ENCODE measurements at regions not wholly inside any gene's neighbourhood (a gene's known extent, or its start where the extent isn't known, plus 50 kb on each side); places are given as distances from the start of the nearest gene placed in this dataset.

DNA sequence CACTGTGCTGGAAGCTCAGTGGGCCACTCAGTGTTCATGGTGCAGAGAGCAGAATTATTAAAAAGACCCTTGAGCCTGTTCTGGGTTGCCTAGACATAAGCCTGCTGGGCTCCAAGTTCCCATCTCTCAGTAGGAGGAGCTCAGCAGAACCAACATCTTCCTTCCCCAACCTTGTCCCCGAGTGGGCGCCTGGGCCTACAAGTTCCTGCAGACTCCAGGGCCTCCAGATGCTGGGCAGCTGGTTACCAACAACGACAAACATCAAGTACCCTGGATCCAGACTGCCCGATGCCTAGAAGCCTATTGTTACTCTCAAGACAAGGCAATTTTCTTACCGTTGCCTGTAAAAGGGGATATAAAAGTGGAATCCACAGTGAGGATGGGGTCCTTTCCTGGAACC lies 214.2 kb downstream of the HAUS1 start (continued):
- TF ChIP-seq, protein P1, sequence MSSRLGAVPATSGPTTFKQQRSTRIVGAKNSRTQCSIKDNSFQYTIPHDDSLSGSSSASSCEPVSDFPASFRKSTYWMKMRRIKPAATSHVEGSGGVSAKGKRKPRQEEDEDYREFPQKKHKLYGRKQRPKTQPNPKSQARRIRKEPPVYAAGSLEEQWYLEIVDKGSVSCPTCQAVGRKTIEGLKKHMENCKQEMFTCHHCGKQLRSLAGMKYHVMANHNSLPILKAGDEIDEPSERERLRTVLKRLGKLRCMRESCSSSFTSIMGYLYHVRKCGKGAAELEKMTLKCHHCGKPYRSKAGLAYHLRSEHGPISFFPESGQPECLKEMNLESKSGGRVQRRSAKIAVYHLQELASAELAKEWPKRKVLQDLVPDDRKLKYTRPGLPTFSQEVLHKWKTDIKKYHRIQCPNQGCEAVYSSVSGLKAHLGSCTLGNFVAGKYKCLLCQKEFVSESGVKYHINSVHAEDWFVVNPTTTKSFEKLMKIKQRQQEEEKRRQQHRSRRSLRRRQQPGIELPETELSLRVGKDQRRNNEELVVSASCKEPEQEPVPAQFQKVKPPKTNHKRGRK (CRISPR knock-in tag; IDR thresholded peaks at IDR 0.05; ENCODE audit: borderline replicate concordance) = no peak
- TF ChIP-seq GRHL2 (CRISPR knock-in tag; IDR thresholded peaks at IDR 0.05; ENCODE audit: insufficient replicate concordance, severe bottlenecking) (no peak), RELA (CRISPR knock-in tag; IDR thresholded peaks at IDR 0.05; ENCODE audit: borderline replicate concordance) (no peak)

DNA sequence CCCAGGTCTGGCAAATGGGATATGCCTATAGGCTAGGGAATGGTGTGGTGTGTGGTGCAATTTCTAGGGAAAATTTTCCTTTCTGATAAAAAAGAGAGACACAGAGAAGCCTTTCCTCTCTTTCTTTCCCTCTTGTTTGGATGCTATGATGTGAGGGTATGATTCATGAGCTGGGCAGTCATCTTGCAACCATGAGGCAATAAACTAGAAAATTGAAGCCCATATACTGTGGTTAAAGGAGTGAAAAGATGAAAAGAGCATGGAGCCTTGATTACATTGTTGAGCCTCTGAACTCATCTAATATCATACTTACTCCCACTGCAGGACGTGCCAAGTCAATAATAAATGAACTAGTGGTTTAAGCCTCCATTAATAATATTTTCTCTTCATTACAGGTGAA lies 215.6 kb downstream of the HAUS1 start:
- no peak for DNase-seq (ENCODE audit: low spot score)
- Mint-ChIP-seq H3K27me3 (ENCODE audit: low read depth) (no peaks in the 10 kb centered on the region; the same call in 1 of the 2 replicates), H3K36me3 (no peaks in the 10 kb centered on the region), H3K4me1 (peaks cover 29% of the 10 kb centered on the region), H3K27ac (no peak overlapping the region), H3K9me3 (no peaks in the 10 kb centered on the region), H3K4me3 (no peak overlapping the region)
- ChIA-PET POLR2A (interaction anchor here (0.6 kb wide), 1 partner anchor 83 kb away, joined by 4 read pairs; no protein-coding TSS in a partner anchor), CTCF (interaction anchor here (0.8 to 1.5 kb wide), 3 partner anchors 9 to 73 kb away, joined by 3 to 11 read pairs (median 3); no protein-coding TSS in a partner anchor)
- ATAC-seq = no peak
- TF ChIP-seq ZNF232 (CRISPR knock-in tag; IDR thresholded peaks at IDR 0.05) (no peak), RELA (CRISPR knock-in tag; IDR thresholded peaks at IDR 0.05; ENCODE audit: borderline replicate concordance) (no peak)
- TF ChIP-seq, protein P2, sequence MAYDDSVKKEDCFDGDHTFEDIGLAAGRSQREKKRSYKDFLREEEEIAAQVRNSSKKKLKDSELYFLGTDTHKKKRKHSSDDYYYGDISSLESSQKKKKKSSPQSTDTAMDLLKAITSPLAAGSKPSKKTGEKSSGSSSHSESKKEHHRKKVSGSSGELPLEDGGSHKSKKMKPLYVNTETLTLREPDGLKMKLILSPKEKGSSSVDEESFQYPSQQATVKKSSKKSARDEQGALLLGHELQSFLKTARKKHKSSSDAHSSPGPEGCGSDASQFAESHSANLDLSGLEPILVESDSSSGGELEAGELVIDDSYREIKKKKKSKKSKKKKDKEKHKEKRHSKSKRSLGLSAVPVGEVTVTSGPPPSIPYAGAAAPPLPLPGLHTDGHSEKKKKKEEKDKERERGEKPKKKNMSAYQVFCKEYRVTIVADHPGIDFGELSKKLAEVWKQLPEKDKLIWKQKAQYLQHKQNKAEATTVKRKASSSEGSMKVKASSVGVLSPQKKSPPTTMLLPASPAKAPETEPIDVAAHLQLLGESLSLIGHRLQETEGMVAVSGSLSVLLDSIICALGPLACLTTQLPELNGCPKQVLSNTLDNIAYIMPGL (CRISPR knock-in tag; IDR thresholded peaks at IDR 0.05) = no peak
- TF ChIP-seq, protein P3, sequence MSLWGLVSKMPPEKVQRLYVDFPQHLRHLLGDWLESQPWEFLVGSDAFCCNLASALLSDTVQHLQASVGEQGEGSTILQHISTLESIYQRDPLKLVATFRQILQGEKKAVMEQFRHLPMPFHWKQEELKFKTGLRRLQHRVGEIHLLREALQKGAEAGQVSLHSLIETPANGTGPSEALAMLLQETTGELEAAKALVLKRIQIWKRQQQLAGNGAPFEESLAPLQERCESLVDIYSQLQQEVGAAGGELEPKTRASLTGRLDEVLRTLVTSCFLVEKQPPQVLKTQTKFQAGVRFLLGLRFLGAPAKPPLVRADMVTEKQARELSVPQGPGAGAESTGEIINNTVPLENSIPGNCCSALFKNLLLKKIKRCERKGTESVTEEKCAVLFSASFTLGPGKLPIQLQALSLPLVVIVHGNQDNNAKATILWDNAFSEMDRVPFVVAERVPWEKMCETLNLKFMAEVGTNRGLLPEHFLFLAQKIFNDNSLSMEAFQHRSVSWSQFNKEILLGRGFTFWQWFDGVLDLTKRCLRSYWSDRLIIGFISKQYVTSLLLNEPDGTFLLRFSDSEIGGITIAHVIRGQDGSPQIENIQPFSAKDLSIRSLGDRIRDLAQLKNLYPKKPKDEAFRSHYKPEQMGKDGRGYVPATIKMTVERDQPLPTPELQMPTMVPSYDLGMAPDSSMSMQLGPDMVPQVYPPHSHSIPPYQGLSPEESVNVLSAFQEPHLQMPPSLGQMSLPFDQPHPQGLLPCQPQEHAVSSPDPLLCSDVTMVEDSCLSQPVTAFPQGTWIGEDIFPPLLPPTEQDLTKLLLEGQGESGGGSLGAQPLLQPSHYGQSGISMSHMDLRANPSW (CRISPR knock-in tag; conservative IDR thresholded peaks at IDR 0.05; ENCODE audit: low read depth) = no peak

DNA sequence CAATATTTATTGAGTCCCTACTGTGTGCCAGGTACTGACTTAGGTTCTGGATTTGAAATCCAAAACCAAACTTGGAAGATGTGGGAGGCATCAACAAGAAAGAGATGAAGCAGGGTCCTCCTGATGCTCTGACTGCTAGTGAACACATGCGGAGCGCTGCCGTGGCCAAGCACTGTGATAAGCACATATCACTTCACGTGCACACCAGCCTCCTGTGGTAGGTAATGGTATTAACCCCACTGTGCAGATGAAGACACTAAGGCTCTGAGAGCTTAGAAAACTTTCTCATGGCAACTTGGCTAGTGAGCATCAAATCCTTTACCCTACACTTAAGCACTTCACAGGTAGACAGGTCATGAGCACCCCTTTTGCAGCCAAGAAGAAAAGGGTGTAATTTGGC lies 216.1 kb downstream of the HAUS1 start:
- TF ChIP-seq JAZF1 (CRISPR knock-in tag; IDR thresholded peaks at IDR 0.05) = no peak
- TF ChIP-seq, protein P4, sequence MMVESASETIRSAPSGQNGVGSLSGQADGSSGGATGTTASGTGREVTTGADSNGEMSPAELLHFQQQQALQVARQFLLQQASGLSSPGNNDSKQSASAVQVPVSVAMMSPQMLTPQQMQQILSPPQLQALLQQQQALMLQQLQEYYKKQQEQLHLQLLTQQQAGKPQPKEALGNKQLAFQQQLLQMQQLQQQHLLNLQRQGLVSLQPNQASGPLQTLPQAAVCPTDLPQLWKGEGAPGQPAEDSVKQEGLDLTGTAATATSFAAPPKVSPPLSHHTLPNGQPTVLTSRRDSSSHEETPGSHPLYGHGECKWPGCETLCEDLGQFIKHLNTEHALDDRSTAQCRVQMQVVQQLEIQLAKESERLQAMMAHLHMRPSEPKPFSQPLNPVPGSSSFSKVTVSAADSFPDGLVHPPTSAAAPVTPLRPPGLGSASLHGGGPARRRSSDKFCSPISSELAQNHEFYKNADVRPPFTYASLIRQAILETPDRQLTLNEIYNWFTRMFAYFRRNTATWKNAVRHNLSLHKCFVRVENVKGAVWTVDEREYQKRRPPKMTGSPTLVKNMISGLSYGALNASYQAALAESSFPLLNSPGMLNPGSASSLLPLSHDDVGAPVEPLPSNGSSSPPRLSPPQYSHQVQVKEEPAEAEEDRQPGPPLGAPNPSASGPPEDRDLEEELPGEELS (CRISPR knock-in tag; IDR thresholded peaks at IDR 0.05) = no peak
- TF ChIP-seq, protein P5, sequence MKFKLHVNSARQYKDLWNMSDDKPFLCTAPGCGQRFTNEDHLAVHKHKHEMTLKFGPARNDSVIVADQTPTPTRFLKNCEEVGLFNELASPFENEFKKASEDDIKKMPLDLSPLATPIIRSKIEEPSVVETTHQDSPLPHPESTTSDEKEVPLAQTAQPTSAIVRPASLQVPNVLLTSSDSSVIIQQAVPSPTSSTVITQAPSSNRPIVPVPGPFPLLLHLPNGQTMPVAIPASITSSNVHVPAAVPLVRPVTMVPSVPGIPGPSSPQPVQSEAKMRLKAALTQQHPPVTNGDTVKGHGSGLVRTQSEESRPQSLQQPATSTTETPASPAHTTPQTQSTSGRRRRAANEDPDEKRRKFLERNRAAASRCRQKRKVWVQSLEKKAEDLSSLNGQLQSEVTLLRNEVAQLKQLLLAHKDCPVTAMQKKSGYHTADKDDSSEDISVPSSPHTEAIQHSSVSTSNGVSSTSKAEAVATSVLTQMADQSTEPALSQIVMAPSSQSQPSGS (CRISPR knock-in tag; IDR thresholded peaks at IDR 0.05; ENCODE audit: borderline replicate concordance, low read depth) = no peak
- TF ChIP-seq ESRRA (CRISPR knock-in tag; IDR thresholded peaks at IDR 0.05; ENCODE audit: borderline replicate concordance) = no peak
- TF ChIP-seq, protein P6, sequence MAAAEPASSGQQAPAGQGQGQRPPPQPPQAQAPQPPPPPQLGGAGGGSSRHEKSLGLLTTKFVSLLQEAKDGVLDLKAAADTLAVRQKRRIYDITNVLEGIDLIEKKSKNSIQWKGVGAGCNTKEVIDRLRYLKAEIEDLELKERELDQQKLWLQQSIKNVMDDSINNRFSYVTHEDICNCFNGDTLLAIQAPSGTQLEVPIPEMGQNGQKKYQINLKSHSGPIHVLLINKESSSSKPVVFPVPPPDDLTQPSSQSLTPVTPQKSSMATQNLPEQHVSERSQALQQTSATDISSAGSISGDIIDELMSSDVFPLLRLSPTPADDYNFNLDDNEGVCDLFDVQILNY (CRISPR knock-in tag; IDR thresholded peaks at IDR 0.05) = no peak
- TF ChIP-seq, protein P7, sequence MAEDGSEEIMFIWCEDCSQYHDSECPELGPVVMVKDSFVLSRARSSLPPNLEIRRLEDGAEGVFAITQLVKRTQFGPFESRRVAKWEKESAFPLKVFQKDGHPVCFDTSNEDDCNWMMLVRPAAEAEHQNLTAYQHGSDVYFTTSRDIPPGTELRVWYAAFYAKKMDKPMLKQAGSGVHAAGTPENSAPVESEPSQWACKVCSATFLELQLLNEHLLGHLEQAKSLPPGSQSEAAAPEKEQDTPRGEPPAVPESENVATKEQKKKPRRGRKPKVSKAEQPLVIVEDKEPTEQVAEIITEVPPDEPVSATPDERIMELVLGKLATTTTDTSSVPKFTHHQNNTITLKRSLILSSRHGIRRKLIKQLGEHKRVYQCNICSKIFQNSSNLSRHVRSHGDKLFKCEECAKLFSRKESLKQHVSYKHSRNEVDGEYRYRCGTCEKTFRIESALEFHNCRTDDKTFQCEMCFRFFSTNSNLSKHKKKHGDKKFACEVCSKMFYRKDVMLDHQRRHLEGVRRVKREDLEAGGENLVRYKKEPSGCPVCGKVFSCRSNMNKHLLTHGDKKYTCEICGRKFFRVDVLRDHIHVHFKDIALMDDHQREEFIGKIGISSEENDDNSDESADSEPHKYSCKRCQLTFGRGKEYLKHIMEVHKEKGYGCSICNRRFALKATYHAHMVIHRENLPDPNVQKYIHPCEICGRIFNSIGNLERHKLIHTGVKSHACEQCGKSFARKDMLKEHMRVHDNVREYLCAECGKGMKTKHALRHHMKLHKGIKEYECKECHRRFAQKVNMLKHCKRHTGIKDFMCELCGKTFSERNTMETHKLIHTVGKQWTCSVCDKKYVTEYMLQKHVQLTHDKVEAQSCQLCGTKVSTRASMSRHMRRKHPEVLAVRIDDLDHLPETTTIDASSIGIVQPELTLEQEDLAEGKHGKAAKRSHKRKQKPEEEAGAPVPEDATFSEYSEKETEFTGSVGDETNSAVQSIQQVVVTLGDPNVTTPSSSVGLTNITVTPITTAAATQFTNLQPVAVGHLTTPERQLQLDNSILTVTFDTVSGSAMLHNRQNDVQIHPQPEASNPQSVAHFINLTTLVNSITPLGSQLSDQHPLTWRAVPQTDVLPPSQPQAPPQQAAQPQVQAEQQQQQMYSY (CRISPR knock-in tag; IDR thresholded peaks at IDR 0.05) = no peak
- TF ChIP-seq CBFB (CRISPR knock-in tag; IDR thresholded peaks at IDR 0.05; ENCODE audit: low read depth) = no peak
- TF ChIP-seq, protein P8, sequence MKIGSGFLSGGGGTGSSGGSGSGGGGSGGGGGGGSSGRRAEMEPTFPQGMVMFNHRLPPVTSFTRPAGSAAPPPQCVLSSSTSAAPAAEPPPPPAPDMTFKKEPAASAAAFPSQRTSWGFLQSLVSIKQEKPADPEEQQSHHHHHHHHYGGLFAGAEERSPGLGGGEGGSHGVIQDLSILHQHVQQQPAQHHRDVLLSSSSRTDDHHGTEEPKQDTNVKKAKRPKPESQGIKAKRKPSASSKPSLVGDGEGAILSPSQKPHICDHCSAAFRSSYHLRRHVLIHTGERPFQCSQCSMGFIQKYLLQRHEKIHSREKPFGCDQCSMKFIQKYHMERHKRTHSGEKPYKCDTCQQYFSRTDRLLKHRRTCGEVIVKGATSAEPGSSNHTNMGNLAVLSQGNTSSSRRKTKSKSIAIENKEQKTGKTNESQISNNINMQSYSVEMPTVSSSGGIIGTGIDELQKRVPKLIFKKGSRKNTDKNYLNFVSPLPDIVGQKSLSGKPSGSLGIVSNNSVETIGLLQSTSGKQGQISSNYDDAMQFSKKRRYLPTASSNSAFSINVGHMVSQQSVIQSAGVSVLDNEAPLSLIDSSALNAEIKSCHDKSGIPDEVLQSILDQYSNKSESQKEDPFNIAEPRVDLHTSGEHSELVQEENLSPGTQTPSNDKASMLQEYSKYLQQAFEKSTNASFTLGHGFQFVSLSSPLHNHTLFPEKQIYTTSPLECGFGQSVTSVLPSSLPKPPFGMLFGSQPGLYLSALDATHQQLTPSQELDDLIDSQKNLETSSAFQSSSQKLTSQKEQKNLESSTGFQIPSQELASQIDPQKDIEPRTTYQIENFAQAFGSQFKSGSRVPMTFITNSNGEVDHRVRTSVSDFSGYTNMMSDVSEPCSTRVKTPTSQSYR (CRISPR knock-in tag; IDR thresholded peaks at IDR 0.05) = no peak
- H3K4me3 Mint-ChIP-seq = no peak overlapping the region
- no peaks in the 10 kb centered on the region; the same call in 1 of the 2 replicates for H3K27me3 Mint-ChIP-seq (ENCODE audit: low read depth)
- peaks cover 30% of the 10 kb centered on the region for H3K4me1 Mint-ChIP-seq
- ChIA-PET POLR2A (interaction anchor here (0.6 kb wide), 1 partner anchor 83 kb away, joined by 4 read pairs; no protein-coding TSS in a partner anchor), CTCF (interaction anchor here (0.8 to 1.5 kb wide), 3 partner anchors 9 to 73 kb away, joined by 3 to 11 read pairs (median 3); no protein-coding TSS in a partner anchor)
- H3K9me3 Mint-ChIP-seq = no peaks in the 10 kb centered on the region
- DNase-seq (ENCODE audit: low spot score) (no peak), ATAC-seq (peak; percentile 24; the same call in 1 of the 2 replicates)
- H3K36me3 Mint-ChIP-seq = no peaks in the 10 kb centered on the region
- no peak overlapping the region for H3K27ac Mint-ChIP-seq
